GM18951 (cell line): ENCODE measurements at regions not wholly inside any gene's neighbourhood (a gene's known extent, or its start where the extent isn't known, plus 50 kb on each side); places are given as distances from the start of the nearest gene placed in this dataset.

Source experiments
- POLR2A ChIP-seq: IDR thresholded peaks from 4 replicates; pipeline ENCODE4 v1.6.1; 2011; ENCODE audit warnings: mild to moderate bottlenecking; ENCODE audit not compliant: insufficient read length, insufficient read depth; ENCODE audit errors: extremely low read depth
- in situ Hi-C: fragments of 300-500 bp; cut with MboI; formaldehyde crosslinking; loops from one replicate; pipeline ENCODE4 v1.12.0; 2022; ENCODE audit warnings: low sequenced_read_pairs, mixed read lengths, inconsistent platforms; ENCODE audit not compliant: unreplicated experiment

- in situ Hi-C loops: loop anchor here (10.0 kb wide), 1 partner anchor 112 kb away; no protein-coding TSS in a partner anchor
- TF ChIP-seq POLR2A: no peak
Observed at GRCh38 chr1:90836345-90836679, 119.2 kb upstream of the BARHL2 start.

- in situ Hi-C loops: loop anchor here (10.0 kb wide), 1 partner anchor 111 kb away; no protein-coding TSS in a partner anchor
- TF ChIP-seq POLR2A: no peak
Observed at GRCh38 chr1:90835661-90836344, 118.7 kb upstream of the BARHL2 start.

- in situ Hi-C loops: loop anchor here (10.0 kb wide), 1 partner anchor 110 kb away; no protein-coding TSS in a partner anchor
- TF ChIP-seq POLR2A: no peak
Observed at GRCh38 chr1:90834886-90835660, 118.0 kb upstream of the BARHL2 start.

GRCh38 chr1:90834354-90834885, 117.3 kb upstream of the BARHL2 start:
- no peak for TF ChIP-seq POLR2A
- in situ Hi-C loops: loop anchor here (10.0 kb wide), 1 partner anchor 110 kb away; no protein-coding TSS in a partner anchor

GRCh38 chr1:90833466-90834110, 116.5 kb upstream of the BARHL2 start:
- no peak for TF ChIP-seq POLR2A
- in situ Hi-C loops: loop anchor here (10.0 kb wide), 1 partner anchor 109 kb away; no protein-coding TSS in a partner anchor

- TF ChIP-seq POLR2A: no peak
- in situ Hi-C loops: loop anchor here (10.0 kb wide), 1 partner anchor 107 kb away; no protein-coding TSS in a partner anchor
Observed at GRCh38 chr1:90831910-90832309, 114.8 kb upstream of the BARHL2 start.

- in situ Hi-C loops: no loop called here
- TF ChIP-seq POLR2A: no peak
Observed at GRCh38 chr1:90826834-90827233, 109.7 kb upstream of the BARHL2 start.

GRCh38 chr1:90826024-90826423, 108.9 kb upstream of the BARHL2 start:
- no peak for TF ChIP-seq POLR2A
- in situ Hi-C loops: no loop called here

GRCh38 chr1:90824551-90824950, 107.4 kb upstream of the BARHL2 start:
- TF ChIP-seq POLR2A: no peak
- in situ Hi-C loops: no loop called here

- in situ Hi-C loops: no loop called here
- no peak for TF ChIP-seq POLR2A
Observed at GRCh38 chr1:90823686-90824085, 106.6 kb upstream of the BARHL2 start.

- TF ChIP-seq POLR2A: no peak
Observed at GRCh38 chr1:90821788-90822359, 104.8 kb upstream of the BARHL2 start.

GRCh38 chr1:90821152-90821787, 104.2 kb upstream of the BARHL2 start:
- no peak for TF ChIP-seq POLR2A
- in situ Hi-C loops: no loop called here

More at GRCh38 chr1:90821788-90822359, 104.8 kb upstream of the BARHL2 start:
- in situ Hi-C loops: no loop called here
